HCT116 (cell line): ENCODE measurements at regions not wholly inside any gene's neighbourhood (a gene's known extent, or its start where the extent isn't known, plus 50 kb on each side); places are given as distances from the start of the nearest gene placed in this dataset.

Experiments
- CBX3 ChIP-seq: IDR thresholded peaks from 2 replicates; pipeline ENCODE4 v1.6.1; 2012; ENCODE audit warnings: low read depth
- CTCF ChIP-seq, 3 experiments: fragments of 200-600 bp in 1 of 3; sonication (generic) in 1 of 3; IDR thresholded peaks in 2 of 3; conservative IDR thresholded peaks in 1 of 3; 2 replicates each; pipeline ENCODE4 v1.5.1; 2012 to 2017; ENCODE audit warnings: low read depth in 2 of 3, low read length in 2 of 3, antibody characterized with exemption in 1 of 3, borderline replicate concordance in 1 of 3, control low read depth in 1 of 3, mild to moderate bottlenecking in 1 of 3, mixed read lengths in 1 of 3, mixed run types in 1 of 3, moderate library complexity in 1 of 3; ENCODE audit not compliant: insufficient read depth in 1 of 3
- EGR1 ChIP-seq: IDR thresholded peaks from 2 replicates; pipeline ENCODE4 v1.6.1; 2012; ENCODE audit warnings: low read depth
- EZH2 ChIP-seq: fragments of 200-600 bp; sonication (generic); IDR thresholded peaks from 2 replicates; pipeline ENCODE4 v1.6.1; 2017; ENCODE audit warnings: antibody characterized with exemption, mixed run types
- MAX ChIP-seq: IDR thresholded peaks from 2 replicates; pipeline ENCODE4 v1.6.1; 2012
- POLR2A ChIP-seq: IDR thresholded peaks from 2 replicates; pipeline ENCODE4 v1.7.0; 2011; ENCODE audit warnings: borderline replicate concordance; ENCODE audit not compliant: insufficient read depth, insufficient read length; ENCODE audit errors: extremely low read depth
- POLR2AphosphoS5 ChIP-seq: IDR thresholded peaks from 2 replicates; pipeline ENCODE4 v1.6.1; 2011; ENCODE audit warnings: mild to moderate bottlenecking, low read depth, low read length, moderate library complexity
- REST ChIP-seq: IDR thresholded peaks from 2 replicates; pipeline ENCODE4 v1.6.1; 2012; ENCODE audit warnings: low read depth
- SIN3A ChIP-seq: IDR thresholded peaks from 2 replicates; pipeline ENCODE4 v1.6.1; 2012; ENCODE audit warnings: low read depth
- SRF ChIP-seq: IDR thresholded peaks from 2 replicates; pipeline ENCODE4 v1.6.1; 2012; ENCODE audit warnings: low read depth
- YY1 ChIP-seq: IDR thresholded peaks from 2 replicates; pipeline ENCODE4 v1.6.1; 2011; ENCODE audit warnings: low read length, low read depth, moderate library complexity, mild to moderate bottlenecking; ENCODE audit not compliant: insufficient replicate concordance; ENCODE audit errors: extremely low read depth
- ZNF274 ChIP-seq: fragments of 200-500 bp; sonication (Bioruptor generic); IDR thresholded peaks from 2 replicates; pipeline ENCODE4 v1.6.1; 2014; ENCODE audit warnings: mild to moderate bottlenecking, low read depth, low read length, inconsistent platforms

DNA sequence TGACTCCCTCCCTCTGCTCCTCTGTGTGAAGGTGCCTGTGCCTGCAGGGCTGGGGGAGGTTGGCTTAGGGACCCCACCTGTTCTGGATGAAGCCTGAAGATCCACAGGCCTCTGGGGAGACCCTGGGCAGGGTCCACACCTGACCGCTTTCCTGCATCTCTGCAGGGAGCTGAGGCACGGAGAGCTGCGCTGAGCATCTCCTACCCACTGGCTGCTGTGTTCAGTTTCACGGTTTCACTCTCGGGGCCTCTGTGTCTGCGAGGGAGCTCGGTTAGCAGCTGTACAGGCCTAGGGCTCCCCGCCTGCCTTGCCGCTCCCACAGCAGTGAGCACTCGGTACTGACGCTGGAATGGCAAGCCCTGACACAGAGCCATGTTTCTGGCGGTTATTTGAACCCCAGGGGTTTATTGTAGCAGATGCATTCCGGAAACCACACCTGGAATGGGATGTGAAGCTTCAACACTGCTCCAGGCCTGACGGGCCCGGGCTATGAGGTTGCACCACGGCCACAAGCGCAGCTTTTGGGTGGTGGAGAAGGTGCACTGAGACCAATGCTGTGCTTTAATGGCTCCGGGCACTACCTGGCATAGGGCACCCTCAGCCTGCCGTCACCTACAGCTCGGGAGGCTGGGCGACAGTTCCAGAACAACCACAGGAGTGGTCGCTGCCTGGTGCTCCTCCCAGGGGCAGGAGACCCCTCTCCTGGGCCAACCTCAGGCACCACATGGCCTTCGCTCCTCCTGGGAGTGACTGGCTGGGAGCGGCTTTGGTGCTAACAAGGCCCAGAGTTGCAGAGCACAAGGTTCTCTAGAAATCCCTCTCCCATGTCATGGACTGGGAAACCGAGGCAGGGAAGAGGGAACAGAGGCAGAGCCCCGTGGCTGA, 257.9 kb downstream of the NDUFA10 start:
- TF ChIP-seq MAX, result no peak
- no peak for TF ChIP-seq POLR2AphosphoS5
- no peak for TF ChIP-seq POLR2A
- no peak for TF ChIP-seq CTCF (IDR thresholded peaks at IDR 0.05 in 2 of 3, conservative IDR thresholded peaks at IDR 0.05 in 1 of 3; ENCODE audit: borderline replicate concordance in 1 of 3, insufficient read depth in 1 of 3, low read depth in 2 of 3, low read length in 2 of 3)
- TF ChIP-seq EZH2, result no peak
- no peak for TF ChIP-seq ZNF274
- TF ChIP-seq CBX3, result no peak
- no peak for TF ChIP-seq SRF
- TF ChIP-seq YY1, result no peak
- no peak for TF ChIP-seq REST
- no peak for TF ChIP-seq SIN3A
- no peak for TF ChIP-seq EGR1
